ENCODE measurements at regions not wholly inside any gene's neighbourhood (a gene's known extent, or its start where the extent isn't known, plus 50 kb on each side); places are given as distances from the start of the nearest gene placed in this dataset.

DNA sequence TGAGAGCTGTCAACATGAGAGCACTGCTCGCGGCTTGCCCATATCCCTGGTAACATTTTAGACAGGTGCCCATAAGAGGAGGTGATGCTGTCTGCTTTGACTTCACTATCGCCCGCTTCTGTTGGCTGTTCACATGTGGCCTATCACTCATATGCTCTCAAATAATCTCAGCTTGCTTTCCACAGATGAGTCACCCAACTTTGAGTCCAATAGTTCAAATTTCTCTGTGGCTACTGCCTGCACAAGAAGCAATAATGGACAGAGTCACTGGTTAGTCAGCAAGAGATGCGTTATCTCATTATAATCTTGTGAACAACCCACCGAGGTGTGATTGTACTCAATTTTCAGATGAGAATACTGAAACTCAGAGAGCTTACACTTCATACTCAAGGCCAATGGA lies 1714.1 kb downstream of the LRRC4C start:
- POLR2A ChIA-PET = no interaction called here
- WGBS (ENCODE audit: low lambda C conversion rate) = 12% methylated on average over 6 of the region's 6 CpGs
- no peak overlapping the region for H3K4me2 ChIP-seq (ENCODE audit: low read depth, low read length)
- TF ChIP-seq SRSF1 (optimal IDR thresholded peaks at IDR 0.05; ENCODE audit: low read depth, low read length) = no peak
- peak; percentile 54; the same call in 1 of the 2 replicates for TF ChIP-seq FOSL1 (CRISPR knock-in tag; IDR thresholded peaks at IDR 0.05; ENCODE audit: borderline replicate concordance)
- peak; percentile 79 for TF ChIP-seq FOSL2 (CRISPR knock-in tag; IDR thresholded peaks at IDR 0.05)
- TF ChIP-seq GATA4 (IDR thresholded peaks at IDR 0.05; ENCODE audit: borderline replicate concordance, low read depth) = no peak
- no peak for FAIRE-seq
- BruUV-seq (replicated peaks) = no TSS peak
- no peak overlapping the region for H3K27ac ChIP-seq (ENCODE audit: extremely low read length, insufficient read depth, low read length)
- H3K9me3 ChIP-seq (ENCODE audit: low read length) = peaks cover 22% of the 10 kb centered on the region; the same call in 1 of the 2 replicates
- H3K4me1 ChIP-seq (ENCODE audit: insufficient read depth, low read length) = no peaks in the 10 kb centered on the region
- in situ Hi-C loops (cut with HindIII; ENCODE audit: extremely low pct_ligation_motif_present, low pct_unique_long_range_greater_than_20kb) = no loop called here
- H3K27me3 ChIP-seq (ENCODE audit: control insufficient read depth in 1 of 2, insufficient read depth in 2 of 2, low read length in 2 of 2) = no peaks in the 10 kb centered on the region
- DNase-seq (ENCODE audit: low spot score) = peak; percentile 42
- no peak overlapping the region for H3K9ac ChIP-seq (ENCODE audit: insufficient read depth, low read depth, low read length)
- no peaks in the 10 kb centered on the region for H3K36me3 ChIP-seq (replicated peaks in 1 of 2; ENCODE audit: control insufficient read depth in 1 of 2, insufficient read depth in 2 of 2, low read length in 2 of 2)
- ATAC-seq = peak; percentile 65
- intact Hi-C loops (cut with micrococcal nuclease; ENCODE audit: unreplicated experiment) = no loop called here
- no peaks in the 10 kb centered on the region for H3K79me2 ChIP-seq (ENCODE audit: insufficient read depth, low read length)
- H4K20me1 ChIP-seq (ENCODE audit: insufficient read depth, low read length) = no peaks in the 10 kb centered on the region
- no peak overlapping the region for H3K4me3 ChIP-seq (replicated peaks in 1 of 3; ENCODE audit: insufficient read depth in 1 of 3, low read depth in 2 of 3, low read length in 3 of 3)
- CTCF ChIA-PET (ENCODE audit: low intra/inter-chr PET ratio, low total read pairs) = no interaction called here
- no peak overlapping the region for H2AFZ ChIP-seq (ENCODE audit: low read length)

DNA sequence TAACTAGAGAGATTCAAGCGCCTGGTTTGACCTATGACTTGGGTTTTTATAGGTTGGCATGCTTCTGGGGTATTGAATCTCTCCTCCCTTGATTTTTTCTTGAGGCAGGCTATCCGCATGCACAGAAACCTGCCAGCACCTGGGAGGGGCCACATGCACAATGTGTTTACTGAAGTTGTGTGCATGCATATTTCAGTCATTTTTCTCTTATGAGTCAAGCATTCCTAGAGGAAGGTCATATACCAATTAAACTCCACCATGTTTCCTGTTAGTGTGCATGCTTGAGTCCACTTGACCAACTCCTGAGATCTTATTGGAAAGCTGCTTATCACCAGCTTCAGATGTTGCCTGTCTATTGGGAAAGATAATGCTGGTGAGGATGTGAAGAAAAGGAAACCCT lies 1718.4 kb downstream of the LRRC4C start:
- Histone ChIP-seq H3K9me3 (ENCODE audit: low read length) (peaks cover 22% of the 10 kb centered on the region; the same call in 1 of the 2 replicates), H3K4me3 (replicated peaks in 1 of 3; ENCODE audit: insufficient read depth in 1 of 3, low read depth in 2 of 3, low read length in 3 of 3) (no peak overlapping the region), H3K4me2 (ENCODE audit: low read depth, low read length) (no peak overlapping the region), H2AFZ (ENCODE audit: low read length) (no peak overlapping the region), H3K79me2 (ENCODE audit: insufficient read depth, low read length) (no peaks in the 10 kb centered on the region), H3K4me1 (ENCODE audit: insufficient read depth, low read length) (no peaks in the 10 kb centered on the region), H3K27ac (ENCODE audit: extremely low read length, insufficient read depth, low read length) (no peak overlapping the region), H4K20me1 (ENCODE audit: insufficient read depth, low read length) (no peaks in the 10 kb centered on the region), H3K27me3 (ENCODE audit: control insufficient read depth in 1 of 2, insufficient read depth in 2 of 2, low read length in 2 of 2) (no peaks in the 10 kb centered on the region), H3K9ac (ENCODE audit: insufficient read depth, low read depth, low read length) (no peak overlapping the region), H3K36me3 (replicated peaks in 1 of 2; ENCODE audit: control insufficient read depth in 1 of 2, insufficient read depth in 2 of 2, low read length in 2 of 2) (no peaks in the 10 kb centered on the region)
- no peak for FAIRE-seq
- no TSS peak for BruUV-seq (replicated peaks)
- in situ Hi-C loops (cut with HindIII; ENCODE audit: extremely low pct_ligation_motif_present, low pct_unique_long_range_greater_than_20kb) (no loop called here), intact Hi-C loops (cut with micrococcal nuclease; ENCODE audit: unreplicated experiment) (no loop called here)
- 15% methylated on average over 2 of the region's 2 CpGs for WGBS (ENCODE audit: low lambda C conversion rate)
- ChIA-PET CTCF (ENCODE audit: low intra/inter-chr PET ratio, low total read pairs) (no interaction called here), POLR2A (no interaction called here)
- ATAC-seq = no peak
- DNase-seq (ENCODE audit: low spot score) = no peak
- TF ChIP-seq, protein P1, sequence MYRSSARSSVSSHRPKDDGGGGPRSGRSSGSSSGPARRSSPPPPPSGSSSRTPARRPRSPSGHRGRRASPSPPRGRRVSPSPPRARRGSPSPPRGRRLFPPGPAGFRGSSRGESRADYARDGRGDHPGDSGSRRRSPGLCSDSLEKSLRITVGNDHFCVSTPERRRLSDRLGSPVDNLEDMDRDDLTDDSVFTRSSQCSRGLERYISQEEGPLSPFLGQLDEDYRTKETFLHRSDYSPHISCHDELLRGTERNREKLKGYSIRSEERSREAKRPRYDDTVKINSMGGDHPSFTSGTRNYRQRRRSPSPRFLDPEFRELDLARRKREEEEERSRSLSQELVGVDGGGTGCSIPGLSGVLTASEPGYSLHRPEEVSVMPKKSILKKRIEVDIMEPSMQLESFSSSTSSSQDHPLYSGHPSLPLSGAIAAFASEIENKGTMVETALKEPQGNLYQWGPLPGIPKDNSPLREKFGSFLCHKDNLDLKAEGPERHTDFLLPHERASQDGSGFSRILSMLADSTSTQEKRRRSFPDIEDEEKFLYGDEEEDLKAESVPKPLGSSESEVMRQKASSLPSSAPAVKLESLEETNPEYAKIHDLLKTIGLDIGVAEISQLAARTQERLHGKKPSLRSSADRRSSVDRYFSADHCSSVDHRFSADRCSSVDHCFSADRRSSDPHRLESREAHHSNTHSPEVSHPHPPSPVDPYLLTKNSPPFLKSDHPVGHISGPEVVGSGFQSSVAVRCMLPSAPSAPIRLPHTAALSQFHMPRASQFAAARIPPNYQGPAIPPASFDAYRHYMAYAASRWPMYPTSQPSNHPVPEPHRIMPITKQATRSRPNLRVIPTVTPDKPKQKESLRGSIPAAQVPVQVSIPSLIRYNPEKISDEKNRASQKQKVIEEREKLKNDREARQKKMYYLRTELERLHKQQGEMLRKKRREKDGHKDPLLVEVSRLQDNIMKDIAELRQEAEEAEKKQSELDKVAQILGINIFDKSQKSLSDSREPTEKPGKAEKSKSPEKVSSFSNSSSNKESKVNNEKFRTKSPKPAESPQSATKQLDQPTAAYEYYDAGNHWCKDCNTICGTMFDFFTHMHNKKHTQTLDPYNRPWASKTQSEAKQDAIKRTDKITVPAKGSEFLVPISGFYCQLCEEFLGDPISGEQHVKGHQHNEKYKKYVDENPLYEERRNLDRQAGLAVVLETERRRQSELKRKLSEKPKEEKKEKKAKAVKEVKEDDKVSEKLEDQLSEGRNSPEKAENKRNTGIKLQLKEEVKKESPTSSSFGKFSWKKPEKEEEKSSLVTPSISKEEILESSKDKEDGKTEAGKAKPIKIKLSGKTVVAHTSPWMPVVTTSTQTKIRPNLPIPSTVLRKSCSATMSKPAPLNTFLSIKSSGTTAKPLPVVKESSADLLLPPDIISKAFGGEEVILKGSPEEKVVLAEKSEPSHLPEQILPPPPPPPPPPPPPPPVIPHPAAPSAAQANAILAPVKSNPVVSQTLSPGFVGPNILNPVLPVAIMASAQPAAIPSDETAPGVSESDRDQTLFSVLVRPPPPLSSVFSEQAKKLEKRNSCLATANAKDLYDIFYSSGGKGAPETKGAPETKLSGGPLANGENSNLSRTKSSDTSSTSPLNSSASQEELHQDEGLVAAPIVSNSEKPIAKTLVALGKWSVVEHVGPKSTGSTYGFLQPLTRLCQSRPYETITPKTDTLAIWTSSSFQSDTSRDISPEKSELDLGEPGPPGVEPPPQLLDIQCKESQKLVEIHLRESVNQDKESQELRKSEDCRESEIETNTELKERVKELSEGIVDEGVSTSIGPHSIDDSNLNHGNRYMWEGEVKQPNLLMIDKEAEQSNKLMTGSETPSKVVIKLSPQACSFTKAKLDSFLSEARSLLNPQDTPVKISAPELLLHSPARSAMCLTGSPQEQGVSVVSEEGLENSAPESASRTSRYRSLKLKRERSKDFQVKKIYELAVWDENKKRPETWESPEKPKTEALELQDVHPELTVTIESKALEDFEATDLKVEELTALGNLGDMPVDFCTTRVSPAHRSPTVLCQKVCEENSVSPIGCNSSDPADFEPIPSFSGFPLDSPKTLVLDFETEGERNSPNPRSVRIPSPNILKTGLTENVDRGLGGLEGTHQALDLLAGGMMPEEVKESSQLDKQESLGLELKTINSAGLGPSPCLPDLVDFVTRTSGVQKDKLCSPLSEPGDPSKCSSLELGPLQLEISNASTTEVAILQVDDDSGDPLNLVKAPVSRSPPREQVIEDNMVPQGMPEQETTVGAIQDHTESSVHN (CRISPR knock-in tag; IDR thresholded peaks at IDR 0.05) = no peak
- TF ChIP-seq, protein P2, sequence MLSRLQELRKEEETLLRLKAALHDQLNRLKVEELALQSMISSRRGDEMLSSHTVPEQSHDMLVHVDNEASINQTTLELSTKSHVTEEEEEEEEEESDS (CRISPR knock-in tag; IDR thresholded peaks at IDR 0.05; ENCODE audit: borderline replicate concordance) = no peak
- TF ChIP-seq ZNF235 (CRISPR knock-in tag; IDR thresholded peaks at IDR 0.05; ENCODE audit: borderline replicate concordance) = no peak
- TF ChIP-seq, protein P3, sequence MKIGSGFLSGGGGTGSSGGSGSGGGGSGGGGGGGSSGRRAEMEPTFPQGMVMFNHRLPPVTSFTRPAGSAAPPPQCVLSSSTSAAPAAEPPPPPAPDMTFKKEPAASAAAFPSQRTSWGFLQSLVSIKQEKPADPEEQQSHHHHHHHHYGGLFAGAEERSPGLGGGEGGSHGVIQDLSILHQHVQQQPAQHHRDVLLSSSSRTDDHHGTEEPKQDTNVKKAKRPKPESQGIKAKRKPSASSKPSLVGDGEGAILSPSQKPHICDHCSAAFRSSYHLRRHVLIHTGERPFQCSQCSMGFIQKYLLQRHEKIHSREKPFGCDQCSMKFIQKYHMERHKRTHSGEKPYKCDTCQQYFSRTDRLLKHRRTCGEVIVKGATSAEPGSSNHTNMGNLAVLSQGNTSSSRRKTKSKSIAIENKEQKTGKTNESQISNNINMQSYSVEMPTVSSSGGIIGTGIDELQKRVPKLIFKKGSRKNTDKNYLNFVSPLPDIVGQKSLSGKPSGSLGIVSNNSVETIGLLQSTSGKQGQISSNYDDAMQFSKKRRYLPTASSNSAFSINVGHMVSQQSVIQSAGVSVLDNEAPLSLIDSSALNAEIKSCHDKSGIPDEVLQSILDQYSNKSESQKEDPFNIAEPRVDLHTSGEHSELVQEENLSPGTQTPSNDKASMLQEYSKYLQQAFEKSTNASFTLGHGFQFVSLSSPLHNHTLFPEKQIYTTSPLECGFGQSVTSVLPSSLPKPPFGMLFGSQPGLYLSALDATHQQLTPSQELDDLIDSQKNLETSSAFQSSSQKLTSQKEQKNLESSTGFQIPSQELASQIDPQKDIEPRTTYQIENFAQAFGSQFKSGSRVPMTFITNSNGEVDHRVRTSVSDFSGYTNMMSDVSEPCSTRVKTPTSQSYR (CRISPR knock-in tag; IDR thresholded peaks at IDR 0.05; ENCODE audit: borderline replicate concordance) = no peak
